ENCODE measurements at regions not wholly inside any gene's neighbourhood (a gene's known extent, or its start where the extent isn't known, plus 50 kb on each side); places are given as distances from the start of the nearest gene placed in this dataset.
"Not testable (repeated sequence)": the region's sequence is repeated elsewhere in the genome, so short reads cannot be mapped to it uniquely, and the experiment has no call there.

- no peaks in the 10 kb centered on the region for H3K27me3 ChIP-seq (ENCODE audit: insufficient read depth, insufficient read length)
- no peaks in the 10 kb centered on the region for H3K9me3 ChIP-seq (ENCODE audit: insufficient read depth, low read length)
- no peaks in the 10 kb centered on the region for H3K4me1 ChIP-seq (ENCODE audit: insufficient read depth, insufficient read length)
- no peaks in the 10 kb centered on the region for H3K36me3 ChIP-seq (ENCODE audit: insufficient read depth, insufficient read length, low read length)
- DNase-seq (ENCODE audit: low read depth, low spot score): no peak
- TF ChIP-seq SUZ12 (IDR thresholded peaks at IDR 0.05; ENCODE audit: extremely low read depth, insufficient read depth, insufficient read length): no peak
- TF ChIP-seq YY1 (IDR thresholded peaks at IDR 0.05; ENCODE audit: insufficient read depth, insufficient read length): no peak
- no peak for TF ChIP-seq ZNF274 (IDR thresholded peaks at IDR 0.05; ENCODE audit: low read depth, low read length)
- H3K4me3 ChIP-seq (ENCODE audit: insufficient read length, low read depth): no peak overlapping the region
- H3K9ac ChIP-seq (ENCODE audit: insufficient read length, low read depth): no peak overlapping the region
Observed at GRCh38 chr7:82511542-82511941, 68.0 kb upstream of the CACNA2D1 start.

GRCh38 chr7:82507976-82508677 lies 64.5 kb upstream of the CACNA2D1 start:
- Histone ChIP-seq H3K9ac (ENCODE audit: insufficient read length, low read depth) (no peak overlapping the region), H3K4me3 (ENCODE audit: insufficient read length, low read depth) (no peak overlapping the region)
- no peak for DNase-seq (ENCODE audit: low read depth, low spot score)

GRCh38 chr7:82507365-82507975 lies 63.9 kb upstream of the CACNA2D1 start:
- Histone ChIP-seq H3K9me3 (ENCODE audit: insufficient read depth, low read length) (no peaks in the 10 kb centered on the region), H3K9ac (ENCODE audit: insufficient read length, low read depth) (no peak overlapping the region), H3K4me3 (ENCODE audit: insufficient read length, low read depth) (no peak overlapping the region), H3K36me3 (ENCODE audit: insufficient read depth, insufficient read length, low read length) (no peaks in the 10 kb centered on the region), H3K27me3 (ENCODE audit: insufficient read depth, insufficient read length) (no peaks in the 10 kb centered on the region), H3K4me1 (ENCODE audit: insufficient read depth, insufficient read length) (no peaks in the 10 kb centered on the region)
- DNase-seq (ENCODE audit: low read depth, low spot score): no peak
- TF ChIP-seq SUZ12 (IDR thresholded peaks at IDR 0.05; ENCODE audit: extremely low read depth, insufficient read depth, insufficient read length): no peak
- TF ChIP-seq YY1 (IDR thresholded peaks at IDR 0.05; ENCODE audit: insufficient read depth, insufficient read length): no peak
- TF ChIP-seq ZNF274 (IDR thresholded peaks at IDR 0.05; ENCODE audit: low read depth, low read length): no peak

More at GRCh38 chr7:82507976-82508677, 64.5 kb upstream of the CACNA2D1 start:
- H3K36me3 ChIP-seq (ENCODE audit: insufficient read depth, insufficient read length, low read length): no peaks in the 10 kb centered on the region
- H3K4me1 ChIP-seq (ENCODE audit: insufficient read depth, insufficient read length): no peaks in the 10 kb centered on the region
- TF ChIP-seq SUZ12 (IDR thresholded peaks at IDR 0.05; ENCODE audit: extremely low read depth, insufficient read depth, insufficient read length) (no peak), YY1 (IDR thresholded peaks at IDR 0.05; ENCODE audit: insufficient read depth, insufficient read length) (no peak), ZNF274 (IDR thresholded peaks at IDR 0.05; ENCODE audit: low read depth, low read length) (no peak)
- H3K9me3 ChIP-seq (ENCODE audit: insufficient read depth, low read length): no peaks in the 10 kb centered on the region
- no peaks in the 10 kb centered on the region for H3K27me3 ChIP-seq (ENCODE audit: insufficient read depth, insufficient read length)

- no peaks in the 10 kb centered on the region for H3K36me3 ChIP-seq (ENCODE audit: insufficient read depth, insufficient read length, low read length)
- no peak for DNase-seq (ENCODE audit: low read depth, low spot score)
- no peaks in the 10 kb centered on the region for H3K4me1 ChIP-seq (ENCODE audit: insufficient read depth, insufficient read length)
- H3K4me3 ChIP-seq (ENCODE audit: insufficient read length, low read depth): no peak overlapping the region
- no peaks in the 10 kb centered on the region for H3K9me3 ChIP-seq (ENCODE audit: insufficient read depth, low read length)
- H3K27me3 ChIP-seq (ENCODE audit: insufficient read depth, insufficient read length): no peaks in the 10 kb centered on the region
- TF ChIP-seq SUZ12 (IDR thresholded peaks at IDR 0.05; ENCODE audit: extremely low read depth, insufficient read depth, insufficient read length) (no peak), YY1 (IDR thresholded peaks at IDR 0.05; ENCODE audit: insufficient read depth, insufficient read length) (no peak), ZNF274 (IDR thresholded peaks at IDR 0.05; ENCODE audit: low read depth, low read length) (no peak)
- no peak overlapping the region for H3K9ac ChIP-seq (ENCODE audit: insufficient read length, low read depth)
Observed at GRCh38 chr7:82506702-82507101, 63.1 kb upstream of the CACNA2D1 start.

GRCh38 chr7:82506208-82506607 lies 62.6 kb upstream of the CACNA2D1 start:
- H3K27me3 ChIP-seq (ENCODE audit: insufficient read depth, insufficient read length): no peaks in the 10 kb centered on the region
- TF ChIP-seq SUZ12 (IDR thresholded peaks at IDR 0.05; ENCODE audit: extremely low read depth, insufficient read depth, insufficient read length) (no peak), ZNF274 (IDR thresholded peaks at IDR 0.05; ENCODE audit: low read depth, low read length) (no peak), YY1 (IDR thresholded peaks at IDR 0.05; ENCODE audit: insufficient read depth, insufficient read length) (no peak)
- no peak overlapping the region for H3K9ac ChIP-seq (ENCODE audit: insufficient read length, low read depth)
- H3K9me3 ChIP-seq (ENCODE audit: insufficient read depth, low read length): peaks cover 3% of the 10 kb centered on the region; the same call in 1 of the 2 replicates
- H3K4me3 ChIP-seq (ENCODE audit: insufficient read length, low read depth): no peak overlapping the region
- DNase-seq (ENCODE audit: low read depth, low spot score): no peak
- no peaks in the 10 kb centered on the region for H3K4me1 ChIP-seq (ENCODE audit: insufficient read depth, insufficient read length)
- no peaks in the 10 kb centered on the region for H3K36me3 ChIP-seq (ENCODE audit: insufficient read depth, insufficient read length, low read length)

- H3K9me3 ChIP-seq (ENCODE audit: insufficient read depth, low read length): peaks cover 9% of the 10 kb centered on the region; the same call in 1 of the 2 replicates
- no peaks in the 10 kb centered on the region for H3K27me3 ChIP-seq (ENCODE audit: insufficient read depth, insufficient read length)
- H3K4me1 ChIP-seq (ENCODE audit: insufficient read depth, insufficient read length): no peaks in the 10 kb centered on the region
- TF ChIP-seq ZNF274 (IDR thresholded peaks at IDR 0.05; ENCODE audit: low read depth, low read length) (no peak), SUZ12 (IDR thresholded peaks at IDR 0.05; ENCODE audit: extremely low read depth, insufficient read depth, insufficient read length) (no peak), YY1 (IDR thresholded peaks at IDR 0.05; ENCODE audit: insufficient read depth, insufficient read length) (no peak)
- H3K4me3 ChIP-seq (ENCODE audit: insufficient read length, low read depth): no peak overlapping the region
- no peaks in the 10 kb centered on the region for H3K36me3 ChIP-seq (ENCODE audit: insufficient read depth, insufficient read length, low read length)
- no peak overlapping the region for H3K9ac ChIP-seq (ENCODE audit: insufficient read length, low read depth)
- DNase-seq (ENCODE audit: low read depth, low spot score): no peak
Observed at GRCh38 chr7:82501346-82501745, 57.8 kb upstream of the CACNA2D1 start.

- not testable (repeated sequence) for H3K36me3 ChIP-seq (ENCODE audit: insufficient read depth, insufficient read length, low read length); H3K4me3 ChIP-seq (ENCODE audit: insufficient read length, low read depth)
Observed at GRCh38 chr7:82499546-82499945, 56.0 kb upstream of the CACNA2D1 start.

More at GRCh38 chr7:82499546-82499945, 56.0 kb upstream of the CACNA2D1 start:
- H3K4me1 ChIP-seq (ENCODE audit: insufficient read depth, insufficient read length); H3K9ac ChIP-seq (ENCODE audit: insufficient read length, low read depth); DNase-seq (ENCODE audit: low read depth, low spot score); H3K27me3 ChIP-seq (ENCODE audit: insufficient read depth, insufficient read length); H3K9me3 ChIP-seq (ENCODE audit: insufficient read depth, low read length): not testable (repeated sequence)

All from NT2/D1 (cell line).